A549 (cell line): ENCODE measurements at regions not wholly inside any gene's neighbourhood (a gene's known extent, or its start where the extent isn't known, plus 50 kb on each side); places are given as distances from the start of the nearest gene placed in this dataset.
A peak's percentile ranks its signal among the peaks of the same experiment; 100 is the strongest.

Experiments
- ATAC-seq, 2 experiments: fragments of 200-7000 bp in 1 of 2; fragments of >200 bp in 1 of 2; cut with Nextera tagmentation in 1 of 2; cut with Tn5 transposase in 1 of 2; 3 replicates each; pipeline versions ENCODE4 v1.8.0 to v1.9.1; 2018 to 2020; ENCODE audit warnings: mild to moderate bottlenecking in 1 of 2, moderate library complexity in 1 of 2
- CTCF ChIA-PET: fragments of 300-600 bp; sonication (Branson Sonifier 250); formaldehyde crosslinking; extraction: SDS; loops from one replicate; lab custom pipeline; 2021; ENCODE audit warnings: antibody characterized with exemption, inconsistent platforms; lab: Yijun Ruan, JAX
- POLR2A ChIA-PET: fragments of 350-600 bp; formaldehyde crosslinking; extraction: SDS; loops from one replicate; lab custom pipeline; 2021; ENCODE audit warnings: antibody characterized with exemption, inconsistent platforms; lab: Yijun Ruan, JAX
- DNase-seq, 2 experiments: peaks; one replicate each; pipeline versions ENCODE4 v3.0.0 to v3.0.0-alpha.2; 2011 to 2016; ENCODE audit warnings: low read depth in 1 of 2, low spot score in 1 of 2
- FAIRE-seq: peaks from 2 replicates; lab custom pipeline; 2011; peaks lifted over from hg19 to GRCh38; lab: Jason Lieb, UNC
- H3K27ac ChIP-seq, 2 experiments: fragments of >200 bp; sonication (Bioruptor Twin); formaldehyde crosslinking; 3 replicates each; pipeline ENCODE4 v1.5.1; 2016 to 2017
- H3K4me1 ChIP-seq: fragments of >200 bp; sonication (Bioruptor Twin); formaldehyde crosslinking; 3 replicates; pipeline ENCODE4 v1.6.1; 2016
- H3K4me2 ChIP-seq: fragments of >200 bp; sonication (Bioruptor Twin); formaldehyde crosslinking; 3 replicates; pipeline ENCODE4 v1.6.1; 2016
- H3K4me3 ChIP-seq: fragments of >200 bp; sonication (Bioruptor Twin); formaldehyde crosslinking; 3 replicates; pipeline ENCODE4 v1.5.1; 2016
- H3K9me3 ChIP-seq: fragments of >200 bp; sonication (Bioruptor Twin); formaldehyde crosslinking; 3 replicates; pipeline ENCODE4 v1.6.1; 2016
- CBX2 ChIP-seq: fragments of 200-600 bp; sonication (generic); IDR thresholded peaks from 2 replicates; pipeline ENCODE4 v1.6.1; 2016; ENCODE audit warnings: low read depth, mild to moderate bottlenecking, borderline replicate concordance
- CEBPB ChIP-seq, 2 experiments: fragments of >200 bp in 1 of 2; sonication (Bioruptor Twin) in 1 of 2; formaldehyde crosslinking in 1 of 2; IDR thresholded peaks; 2 replicates each; pipeline ENCODE4 v1.6.1; 2012 to 2016
- CHD4 ChIP-seq: fragments of 200-600 bp; sonication (generic); IDR thresholded peaks from 2 replicates; pipeline ENCODE4 v1.6.1; 2016; ENCODE audit warnings: antibody characterized with exemption, mild to moderate bottlenecking, borderline replicate concordance
- EHF ChIP-seq: fragments of 250-450 bp; sonication (Bioruptor Pico); IDR thresholded peaks from 2 replicates; pipeline ENCODE4 v1.5.0; 2020; ENCODE audit warnings: mild to moderate bottlenecking
- FOSB ChIP-seq: fragments of 250-450 bp; sonication (Bioruptor Pico); IDR thresholded peaks from 2 replicates; pipeline ENCODE4 v1.5.0; 2020; ENCODE audit warnings: mild to moderate bottlenecking, moderate library complexity
- FOXS1 ChIP-seq: fragments of 250-450 bp; sonication (Bioruptor Pico); IDR thresholded peaks from 2 replicates; pipeline ENCODE4 v1.5.0; 2020; ENCODE audit warnings: mild to moderate bottlenecking, moderate library complexity
- HEYL ChIP-seq: fragments of 250-450 bp; sonication (Bioruptor Pico); IDR thresholded peaks from 2 replicates; pipeline ENCODE4 v1.8.0; 2021; ENCODE audit warnings: mild to moderate bottlenecking, moderate library complexity
- JUNB ChIP-seq: fragments of >200 bp; sonication (Bioruptor Twin); formaldehyde crosslinking; IDR thresholded peaks from 2 replicates; pipeline ENCODE4 v1.6.1; 2016
- KDM1A ChIP-seq: fragments of 200-600 bp; sonication (generic); IDR thresholded peaks from 2 replicates; pipeline ENCODE4 v1.6.1; 2016; ENCODE audit warnings: low read depth, mild to moderate bottlenecking
- MAFK ChIP-seq: fragments of 450-650 bp; IDR thresholded peaks from 2 replicates; pipeline ENCODE4 v1.6.1; 2014; ENCODE audit not compliant: partially characterized antibody
- MAZ ChIP-seq: fragments of 150-350 bp; IDR thresholded peaks from 2 replicates; pipeline ENCODE4 v1.6.1; 2014; ENCODE audit warnings: antibody characterized with exemption, low read depth, low read length, borderline replicate concordance
- NPAS2 ChIP-seq: fragments of 250-450 bp; sonication (Bioruptor Pico); IDR thresholded peaks from 2 replicates; pipeline ENCODE4 v1.8.0; 2022; ENCODE audit warnings: mild to moderate bottlenecking, moderate library complexity, borderline replicate concordance
- NR3C1 ChIP-seq: fragments of >200 bp; sonication (Bioruptor Twin); formaldehyde crosslinking; IDR thresholded peaks from 3 replicates; pipeline ENCODE4 v1.6.1; 2017
- PHF8 ChIP-seq: fragments of 200-600 bp; sonication (generic); IDR thresholded peaks from 2 replicates; pipeline ENCODE4 v1.6.1; 2016; ENCODE audit warnings: low read depth, mild to moderate bottlenecking, antibody characterized with exemption, moderate library complexity, borderline replicate concordance
- POLR2A ChIP-seq: IDR thresholded peaks from 2 replicates; pipeline ENCODE4 v1.6.1; 2012; ENCODE audit warnings: mild to moderate bottlenecking, low read length
- SREBF2 ChIP-seq: fragments of 450-650 bp; IDR thresholded peaks from 2 replicates; pipeline ENCODE4 v1.6.1; 2014; ENCODE audit warnings: mild to moderate bottlenecking, moderate library complexity
- TFCP2L1 ChIP-seq: fragments of 250-450 bp; sonication (Bioruptor Pico); IDR thresholded peaks from 2 replicates; pipeline ENCODE4 v1.5.0; 2021; ENCODE audit warnings: mild to moderate bottlenecking
- ZC3H11A ChIP-seq: fragments of 450-650 bp; IDR thresholded peaks from 2 replicates; pipeline ENCODE4 v1.6.1; 2014; ENCODE audit warnings: antibody characterized with exemption, mild to moderate bottlenecking
- ZFP36 ChIP-seq: fragments of 450-650 bp; IDR thresholded peaks from 2 replicates; pipeline ENCODE4 v1.6.1; 2014; ENCODE audit warnings: borderline replicate concordance; ENCODE audit not compliant: partially characterized antibody
- ZNF302 ChIP-seq: fragments of 250-450 bp; sonication (Bioruptor Pico); IDR thresholded peaks from 2 replicates; pipeline ENCODE4 v1.9.0; 2021; ENCODE audit warnings: inconsistent platforms, mild to moderate bottlenecking, moderate library complexity
- ZSCAN20 ChIP-seq: fragments of 250-450 bp; sonication (Bioruptor Pico); IDR thresholded peaks from 2 replicates; pipeline ENCODE4 v1.8.0; 2022; ENCODE audit warnings: mild to moderate bottlenecking, moderate library complexity
- WGBS: methylation state at CpG from one replicate; pipeline ENCODE4 v1.1.6; 2017; ENCODE audit errors: missing lambda C conversion rate; 5-methylcytosine and 5-hydroxymethylcytosine counted together
- TF ChIP-seq, protein P1 (sequence below): fragments of 200-600 bp; sonication (generic); IDR thresholded peaks from 2 replicates; pipeline ENCODE4 v1.6.1; 2016; ENCODE audit warnings: antibody characterized with exemption, mild to moderate bottlenecking, moderate library complexity
- TF ChIP-seq, protein P2 (sequence below): fragments of 150-350 bp; IDR thresholded peaks from 2 replicates; pipeline ENCODE4 v1.6.1; 2014; ENCODE audit warnings: low read depth, mild to moderate bottlenecking, low read length
- TF ChIP-seq, protein P3 (sequence below): IDR thresholded peaks from 2 replicates; pipeline ENCODE4 v1.6.1; 2012; ENCODE audit warnings: low read depth, borderline replicate concordance
- TF ChIP-seq, protein P4 (sequence below): fragments of 250-450 bp; sonication (Bioruptor Pico); IDR thresholded peaks from 2 replicates; pipeline ENCODE4 v1.5.0; 2021; ENCODE audit warnings: mild to moderate bottlenecking, moderate library complexity, borderline replicate concordance

DNA sequence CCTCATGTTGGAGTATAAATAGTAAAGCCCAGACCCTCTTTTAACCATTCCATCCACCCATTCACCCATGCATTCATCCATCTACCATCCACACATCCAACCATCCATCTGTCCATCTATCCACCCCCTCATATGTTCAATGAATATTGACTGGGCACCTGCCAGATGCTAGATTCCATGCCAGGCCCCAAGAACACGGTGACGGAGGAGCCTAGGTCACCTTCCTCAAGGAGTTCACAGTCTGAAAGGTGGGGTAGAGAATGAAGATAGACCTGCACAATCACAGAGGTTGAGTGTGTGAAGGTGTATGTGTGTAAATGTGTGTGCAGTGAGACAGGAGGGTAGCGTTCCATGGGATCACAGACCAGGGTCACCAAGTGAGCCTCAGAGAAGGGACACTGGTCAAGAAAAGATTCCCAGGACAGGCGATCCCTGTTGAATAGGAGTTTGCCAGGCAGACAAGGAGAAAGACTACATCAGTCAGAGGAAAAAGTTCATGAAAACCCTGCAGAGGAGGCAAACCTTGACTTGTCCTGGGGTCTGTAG, 287.2 kb downstream of the CYP26B1 start (continued):
- TF ChIP-seq, protein P1, sequence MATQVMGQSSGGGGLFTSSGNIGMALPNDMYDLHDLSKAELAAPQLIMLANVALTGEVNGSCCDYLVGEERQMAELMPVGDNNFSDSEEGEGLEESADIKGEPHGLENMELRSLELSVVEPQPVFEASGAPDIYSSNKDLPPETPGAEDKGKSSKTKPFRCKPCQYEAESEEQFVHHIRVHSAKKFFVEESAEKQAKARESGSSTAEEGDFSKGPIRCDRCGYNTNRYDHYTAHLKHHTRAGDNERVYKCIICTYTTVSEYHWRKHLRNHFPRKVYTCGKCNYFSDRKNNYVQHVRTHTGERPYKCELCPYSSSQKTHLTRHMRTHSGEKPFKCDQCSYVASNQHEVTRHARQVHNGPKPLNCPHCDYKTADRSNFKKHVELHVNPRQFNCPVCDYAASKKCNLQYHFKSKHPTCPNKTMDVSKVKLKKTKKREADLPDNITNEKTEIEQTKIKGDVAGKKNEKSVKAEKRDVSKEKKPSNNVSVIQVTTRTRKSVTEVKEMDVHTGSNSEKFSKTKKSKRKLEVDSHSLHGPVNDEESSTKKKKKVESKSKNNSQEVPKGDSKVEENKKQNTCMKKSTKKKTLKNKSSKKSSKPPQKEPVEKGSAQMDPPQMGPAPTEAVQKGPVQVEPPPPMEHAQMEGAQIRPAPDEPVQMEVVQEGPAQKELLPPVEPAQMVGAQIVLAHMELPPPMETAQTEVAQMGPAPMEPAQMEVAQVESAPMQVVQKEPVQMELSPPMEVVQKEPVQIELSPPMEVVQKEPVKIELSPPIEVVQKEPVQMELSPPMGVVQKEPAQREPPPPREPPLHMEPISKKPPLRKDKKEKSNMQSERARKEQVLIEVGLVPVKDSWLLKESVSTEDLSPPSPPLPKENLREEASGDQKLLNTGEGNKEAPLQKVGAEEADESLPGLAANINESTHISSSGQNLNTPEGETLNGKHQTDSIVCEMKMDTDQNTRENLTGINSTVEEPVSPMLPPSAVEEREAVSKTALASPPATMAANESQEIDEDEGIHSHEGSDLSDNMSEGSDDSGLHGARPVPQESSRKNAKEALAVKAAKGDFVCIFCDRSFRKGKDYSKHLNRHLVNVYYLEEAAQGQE: no peak
- no peak for TF ChIP-seq ZSCAN20 (CRISPR knock-in tag)
- TF ChIP-seq ZNF302: no peak
- TF ChIP-seq, all 56 proteins: peak for 0

DNA sequence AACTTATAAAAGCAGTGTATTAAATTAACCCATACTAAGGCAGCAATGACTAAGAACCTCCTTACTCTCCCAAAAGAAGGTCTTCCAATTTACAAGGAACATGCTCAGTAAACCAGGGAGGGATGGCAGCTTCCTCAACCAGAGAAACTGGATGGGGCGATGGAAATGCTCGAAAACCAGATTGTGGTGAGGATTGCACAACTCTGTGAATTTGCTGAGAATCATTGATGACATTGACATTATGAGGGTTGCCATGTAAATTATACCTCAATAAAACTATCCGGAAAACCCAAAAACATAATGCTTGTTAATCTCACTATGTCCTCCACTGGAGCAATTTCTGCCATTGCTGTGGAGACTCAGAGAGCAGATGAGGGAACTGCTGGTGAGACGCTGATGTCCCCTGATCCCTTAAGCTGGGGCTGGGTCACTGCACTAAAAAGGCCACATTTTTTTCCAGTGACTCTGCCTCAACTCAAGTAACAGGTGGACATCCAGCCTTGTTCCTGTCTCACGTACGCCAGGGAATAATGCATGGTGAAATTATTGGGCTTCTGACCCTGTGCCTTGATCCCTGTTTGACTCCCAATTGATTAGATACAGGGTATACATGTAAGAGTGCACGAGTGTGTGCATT, 288.3 kb downstream of the CYP26B1 start:
- Histone ChIP-seq H3K27ac (no peak overlapping the region), H3K4me3 (no peak overlapping the region), H3K4me2 (no peak overlapping the region), H3K9me3 (peaks cover 18% of the 10 kb centered on the region), H3K4me1 (no peaks in the 10 kb centered on the region)
- ChIA-PET CTCF (no interaction called here), POLR2A (no interaction called here)
- peak; percentile 28 for FAIRE-seq
- TF ChIP-seq CEBPB (IDR thresholded peaks at IDR 0.05): peak in 1 of 2 experiments; percentile 39; a peak in 2 of 4 replicates
- no peak for TF ChIP-seq POLR2A
- no peak for DNase-seq
- 42% methylated on average over 7 of the region's 7 CpGs for WGBS
- no peak for ATAC-seq

DNA sequence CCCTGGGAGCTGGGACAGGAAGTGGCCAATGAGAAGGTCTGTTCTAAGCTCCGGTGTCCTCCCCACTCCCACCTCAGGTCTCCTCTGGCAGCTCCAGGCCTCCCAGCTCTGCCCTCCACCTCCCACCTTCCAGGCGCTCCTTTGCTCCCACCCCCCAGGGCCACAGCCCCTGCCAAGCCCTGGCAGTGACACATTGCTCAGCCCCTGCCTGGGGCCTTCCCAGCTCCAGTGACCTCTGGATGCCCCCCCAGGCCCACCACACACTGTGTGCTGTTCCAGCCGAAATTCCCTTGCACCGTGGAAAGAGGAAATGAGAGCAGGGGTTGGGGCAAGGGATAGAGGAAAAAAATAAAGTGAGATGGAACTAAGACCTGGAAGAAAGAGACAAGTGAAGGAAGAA, 289.6 kb downstream of the CYP26B1 start:
- POLR2A ChIA-PET: no interaction called here
- no peak for DNase-seq
- Histone ChIP-seq H3K4me1 (no peaks in the 10 kb centered on the region), H3K4me3 (no peak overlapping the region), H3K27ac (no peak overlapping the region), H3K4me2 (no peak overlapping the region), H3K9me3 (peaks cover 18% of the 10 kb centered on the region)
- WGBS: 30% methylated on average over 4 of the region's 4 CpGs
- no peak for ATAC-seq
- TF ChIP-seq KDM1A (no peak), CHD4 (no peak), FOSB (no peak), HEYL (no peak), NR3C1 (no peak), MAZ (no peak), FOXS1 (CRISPR knock-in tag) (no peak), CBX2 (no peak), EHF (no peak)
- TF ChIP-seq, protein P2, sequence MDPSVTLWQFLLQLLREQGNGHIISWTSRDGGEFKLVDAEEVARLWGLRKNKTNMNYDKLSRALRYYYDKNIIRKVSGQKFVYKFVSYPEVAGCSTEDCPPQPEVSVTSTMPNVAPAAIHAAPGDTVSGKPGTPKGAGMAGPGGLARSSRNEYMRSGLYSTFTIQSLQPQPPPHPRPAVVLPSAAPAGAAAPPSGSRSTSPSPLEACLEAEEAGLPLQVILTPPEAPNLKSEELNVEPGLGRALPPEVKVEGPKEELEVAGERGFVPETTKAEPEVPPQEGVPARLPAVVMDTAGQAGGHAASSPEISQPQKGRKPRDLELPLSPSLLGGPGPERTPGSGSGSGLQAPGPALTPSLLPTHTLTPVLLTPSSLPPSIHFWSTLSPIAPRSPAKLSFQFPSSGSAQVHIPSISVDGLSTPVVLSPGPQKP: no peak
- TF ChIP-seq, protein P3, sequence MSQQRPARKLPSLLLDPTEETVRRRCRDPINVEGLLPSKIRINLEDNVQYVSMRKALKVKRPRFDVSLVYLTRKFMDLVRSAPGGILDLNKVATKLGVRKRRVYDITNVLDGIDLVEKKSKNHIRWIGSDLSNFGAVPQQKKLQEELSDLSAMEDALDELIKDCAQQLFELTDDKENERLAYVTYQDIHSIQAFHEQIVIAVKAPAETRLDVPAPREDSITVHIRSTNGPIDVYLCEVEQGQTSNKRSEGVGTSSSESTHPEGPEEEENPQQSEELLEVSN: no peak
- CTCF ChIA-PET: interaction anchor here (0.7 kb wide), 1 partner anchor 8 kb away, joined by 3 read pairs; no protein-coding TSS in a partner anchor
- no peak for FAIRE-seq

DNA sequence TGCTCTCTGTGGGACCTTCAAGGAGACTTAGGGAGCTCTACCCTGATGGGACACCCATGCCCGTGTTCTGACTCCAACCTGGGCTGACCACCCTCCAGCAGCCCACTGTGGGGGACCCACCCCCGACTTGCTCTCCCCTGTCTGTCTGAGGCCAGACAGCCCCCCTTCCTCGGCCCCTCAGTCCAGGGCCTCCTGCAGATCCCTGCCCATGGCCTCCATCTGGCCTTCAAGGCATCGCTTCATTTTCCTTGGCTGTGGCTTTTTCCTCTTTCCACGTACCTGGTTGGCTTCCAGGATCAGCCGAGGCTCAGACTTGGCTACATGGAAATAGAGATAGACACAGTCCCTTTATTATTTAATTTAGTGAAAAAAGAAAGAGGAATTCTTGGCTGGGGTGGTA, 290.0 kb downstream of the CYP26B1 start:
- FAIRE-seq: no peak
- no peak for ATAC-seq
- 38% methylated on average over 5 of the region's 6 CpGs for WGBS
- Histone ChIP-seq H3K9me3 (peaks cover 18% of the 10 kb centered on the region), H3K4me1 (no peaks in the 10 kb centered on the region), H3K4me2 (no peak overlapping the region), H3K4me3 (no peak overlapping the region), H3K27ac (no peak overlapping the region)
- no peak for DNase-seq
- ChIA-PET POLR2A (no interaction called here), CTCF (interaction anchor here (0.7 kb wide), 1 partner anchor 8 kb away, joined by 3 read pairs; no protein-coding TSS in a partner anchor)
- no peak for TF ChIP-seq NPAS2 (CRISPR knock-in tag)
- TF ChIP-seq POLR2A: no peak
- TF ChIP-seq, protein P4, sequence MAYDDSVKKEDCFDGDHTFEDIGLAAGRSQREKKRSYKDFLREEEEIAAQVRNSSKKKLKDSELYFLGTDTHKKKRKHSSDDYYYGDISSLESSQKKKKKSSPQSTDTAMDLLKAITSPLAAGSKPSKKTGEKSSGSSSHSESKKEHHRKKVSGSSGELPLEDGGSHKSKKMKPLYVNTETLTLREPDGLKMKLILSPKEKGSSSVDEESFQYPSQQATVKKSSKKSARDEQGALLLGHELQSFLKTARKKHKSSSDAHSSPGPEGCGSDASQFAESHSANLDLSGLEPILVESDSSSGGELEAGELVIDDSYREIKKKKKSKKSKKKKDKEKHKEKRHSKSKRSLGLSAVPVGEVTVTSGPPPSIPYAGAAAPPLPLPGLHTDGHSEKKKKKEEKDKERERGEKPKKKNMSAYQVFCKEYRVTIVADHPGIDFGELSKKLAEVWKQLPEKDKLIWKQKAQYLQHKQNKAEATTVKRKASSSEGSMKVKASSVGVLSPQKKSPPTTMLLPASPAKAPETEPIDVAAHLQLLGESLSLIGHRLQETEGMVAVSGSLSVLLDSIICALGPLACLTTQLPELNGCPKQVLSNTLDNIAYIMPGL: no peak
- TF ChIP-seq SREBF2: no peak
- no peak for TF ChIP-seq KDM1A
- TF ChIP-seq ZFP36: no peak
- no peak for TF ChIP-seq MAFK
- TF ChIP-seq PHF8: no peak
- TF ChIP-seq ZC3H11A: no peak
- no peak for TF ChIP-seq JUNB
- no peak for TF ChIP-seq TFCP2L1 (CRISPR knock-in tag)
